ENCODE measurements at regions not wholly inside any gene's neighbourhood (a gene's known extent, or its start where the extent isn't known, plus 50 kb on each side); places are given as distances from the start of the nearest gene placed in this dataset.

GRCh38 chr2:200034816-200035215, 79.4 kb downstream of the MAIP1 start:
- no peak for TF ChIP-seq CTCF (IDR thresholded peaks at IDR 0.05; ENCODE audit: low read length)
- no peak for TF ChIP-seq EZH2 (IDR thresholded peaks at IDR 0.05; ENCODE audit: borderline replicate concordance, low read length)

All from OCI-LY1 (cell line).